ENCODE measurements at regions not wholly inside any gene's neighbourhood (a gene's known extent, or its start where the extent isn't known, plus 50 kb on each side); places are given as distances from the start of the nearest gene placed in this dataset.
A peak's percentile ranks its signal among the peaks of the same experiment; 100 is the strongest.

- peak; percentile 1 for DNase-seq (ENCODE audit: low spot score)
- no peak for TF ChIP-seq CTCF (IDR thresholded peaks at IDR 0.05; ENCODE audit: extremely low read depth, missing control alignments)
Observed at GRCh38 chrX:36908801-36909675, 99.1 kb upstream of the FAM47C start.

- TF ChIP-seq CTCF (IDR thresholded peaks at IDR 0.05; ENCODE audit: extremely low read depth, missing control alignments): no peak
- no peak for DNase-seq (ENCODE audit: low spot score)
Observed at GRCh38 chrX:36909676-36910030, 98.5 kb upstream of the FAM47C start.

- no peak for DNase-seq (ENCODE audit: low spot score)
- TF ChIP-seq CTCF (IDR thresholded peaks at IDR 0.05; ENCODE audit: extremely low read depth, missing control alignments): no peak
Observed at GRCh38 chrX:36913551-36913950, 94.6 kb upstream of the FAM47C start.

- DNase-seq (ENCODE audit: low spot score): no peak
- no peak for TF ChIP-seq CTCF (IDR thresholded peaks at IDR 0.05; ENCODE audit: extremely low read depth, missing control alignments)
Observed at GRCh38 chrX:36916941-36917340, 91.2 kb upstream of the FAM47C start.

- DNase-seq (ENCODE audit: low spot score): no peak
- no peak for TF ChIP-seq CTCF (IDR thresholded peaks at IDR 0.05; ENCODE audit: extremely low read depth, missing control alignments)
Observed at GRCh38 chrX:36927712-36928111, 80.5 kb upstream of the FAM47C start.

GRCh38 chrX:36930491-36930890 lies 77.7 kb upstream of the FAM47C start:
- no peak for TF ChIP-seq CTCF (IDR thresholded peaks at IDR 0.05; ENCODE audit: extremely low read depth, missing control alignments)
- no peak for DNase-seq (ENCODE audit: low spot score)

GRCh38 chrX:36947214-36947613 lies 61.0 kb upstream of the FAM47C start:
- TF ChIP-seq CTCF (IDR thresholded peaks at IDR 0.05; ENCODE audit: extremely low read depth, missing control alignments): no peak

More at GRCh38 chrX:36947214-36947613, 61.0 kb upstream of the FAM47C start:
- no peak for DNase-seq (ENCODE audit: low spot score)
